Neural crest cell (in vitro differentiated cells): ENCODE measurements at regions not wholly inside any gene's neighbourhood (a gene's known extent, or its start where the extent isn't known, plus 50 kb on each side); places are given as distances from the start of the nearest gene placed in this dataset.

Experiments
- DNase-seq: peaks from one replicate; pipeline ENCODE4 v3.0.0; 2021; ENCODE audit warnings: low read depth, mixed read lengths, low spot score
- H3K27ac Mint-ChIP-seq: one replicate; pipeline ENCODE4 v1.8.0; 2021; ENCODE audit warnings: mild to moderate bottlenecking, mixed read lengths; ENCODE audit not compliant: unreplicated experiment
- H3K27me3 Mint-ChIP-seq: 2 replicates; pipeline ENCODE4 v1.8.0; 2021; ENCODE audit warnings: low read depth, mild to moderate bottlenecking, mixed read lengths
- H3K36me3 Mint-ChIP-seq: 2 replicates; pipeline ENCODE4 v1.8.0; 2021; ENCODE audit warnings: low read depth, mild to moderate bottlenecking, mixed read lengths
- H3K4me1 Mint-ChIP-seq: 2 replicates; pipeline ENCODE4 v1.8.0; 2021; ENCODE audit warnings: mixed read lengths
- H3K4me3 Mint-ChIP-seq: one replicate; pipeline ENCODE4 v1.8.0; 2021; ENCODE audit warnings: mild to moderate bottlenecking, mixed read lengths
- H3K9me3 Mint-ChIP-seq: 2 replicates; pipeline ENCODE4 v1.8.0; 2021; ENCODE audit warnings: mixed read lengths
- CTCF ChIP-seq: fragments of 200-600 bp; sonication (generic); conservative IDR thresholded peaks from 2 replicates; pipeline ENCODE4 v1.5.0; 2021; ENCODE audit warnings: antibody characterized with exemption, mild to moderate bottlenecking

- Mint-ChIP-seq H3K27ac (no peak overlapping the region), H3K9me3 (peaks cover 24% of the 10 kb centered on the region), H3K4me3 (no peak overlapping the region), H3K27me3 (no peaks in the 10 kb centered on the region), H3K36me3 (peaks cover 10% of the 10 kb centered on the region), H3K4me1 (no peaks in the 10 kb centered on the region)
- no peak for TF ChIP-seq CTCF
- DNase-seq = no peak
Observed at GRCh38 chr14:34347683-34348082, 114.4 kb downstream of the SPTSSA start.

GRCh38 chr14:34345718-34346465 lies 116.1 kb downstream of the SPTSSA start:
- DNase-seq = no peak
- peaks cover 24% of the 10 kb centered on the region for H3K9me3 Mint-ChIP-seq
- TF ChIP-seq CTCF = no peak
- no peak overlapping the region for H3K4me3 Mint-ChIP-seq
- H3K27ac Mint-ChIP-seq = no peak overlapping the region
- peaks cover 1% of the 10 kb centered on the region for H3K4me1 Mint-ChIP-seq
- H3K27me3 Mint-ChIP-seq = no peaks in the 10 kb centered on the region
- peaks cover 10% of the 10 kb centered on the region for H3K36me3 Mint-ChIP-seq

GRCh38 chr14:34344318-34344717 lies 117.7 kb downstream of the SPTSSA start:
- Mint-ChIP-seq H3K27me3 (no peaks in the 10 kb centered on the region), H3K4me1 (peaks cover 14% of the 10 kb centered on the region), H3K36me3 (peaks cover 10% of the 10 kb centered on the region), H3K4me3 (no peak overlapping the region), H3K9me3 (peaks cover 24% of the 10 kb centered on the region), H3K27ac (no peak overlapping the region)
- no peak for TF ChIP-seq CTCF
- DNase-seq = no peak

GRCh38 chr14:34340025-34340625 lies 121.9 kb downstream of the SPTSSA start:
- no peak overlapping the region for H3K27ac Mint-ChIP-seq
- H3K27me3 Mint-ChIP-seq = no peaks in the 10 kb centered on the region
- peaks cover 10% of the 10 kb centered on the region for H3K9me3 Mint-ChIP-seq
- H3K4me1 Mint-ChIP-seq = peaks cover 17% of the 10 kb centered on the region
- DNase-seq = no peak
- no peak overlapping the region for H3K4me3 Mint-ChIP-seq
- peaks cover 10% of the 10 kb centered on the region for H3K36me3 Mint-ChIP-seq
- TF ChIP-seq CTCF = no peak

- Mint-ChIP-seq H3K4me3 (no peak overlapping the region), H3K27me3 (no peaks in the 10 kb centered on the region), H3K36me3 (peaks cover 3% of the 10 kb centered on the region), H3K27ac (no peak overlapping the region), H3K9me3 (peaks cover 3% of the 10 kb centered on the region), H3K4me1 (peaks cover 27% of the 10 kb centered on the region)
- TF ChIP-seq CTCF = no peak
- no peak for DNase-seq
Observed at GRCh38 chr14:34338056-34338455, 124.0 kb downstream of the SPTSSA start.
